OCI-LY3 (cell line): ENCODE measurements at regions not wholly inside any gene's neighbourhood (a gene's known extent, or its start where the extent isn't known, plus 50 kb on each side); places are given as distances from the start of the nearest gene placed in this dataset.

ENCODE experiments used
- H2AFZ ChIP-seq: fragments of 200-600, 300-600 bp; shearing (Covaris generic); 2 replicates; pipeline ENCODE4 v1.6.0; 2014; ENCODE audit warnings: antibody characterized with exemption, low read depth, low read length
- H3K27ac ChIP-seq: fragments of 200-600, 300-600 bp; sonication (generic); 2 replicates; pipeline ENCODE4 v1.5.1; 2014; ENCODE audit warnings: mild to moderate bottlenecking, low read length, moderate library complexity, mixed read lengths
- H3K27me3 ChIP-seq: fragments of 200-600, 300-600 bp; sonication (generic); 2 replicates; pipeline ENCODE4 v1.6.1; 2014; ENCODE audit warnings: low read depth, low read length, mixed read lengths
- H3K36me3 ChIP-seq: fragments of 200-600, 300-600 bp; sonication (generic); replicated peaks from 2 replicates; pipeline ENCODE3; 2014; ENCODE audit warnings: low read depth, low read length, mixed read lengths
- H3K4me1 ChIP-seq: fragments of 300-600, 200-600 bp; sonication (generic); 2 replicates; pipeline ENCODE4 v1.6.1; 2014; ENCODE audit warnings: low read length, mixed read lengths
- H3K4me2 ChIP-seq: fragments of 200-600, 300-600 bp; sonication (generic); 2 replicates; pipeline ENCODE4 v1.6.1; 2014; ENCODE audit warnings: low read length, mixed read lengths
- H3K4me3 ChIP-seq: fragments of 300-600, 200-600 bp; sonication (generic); 2 replicates; pipeline ENCODE4 v1.5.1; 2014; ENCODE audit warnings: antibody characterized with exemption, mild to moderate bottlenecking, low read length, moderate library complexity
- H3K79me2 ChIP-seq: fragments of 300-600, 200-600 bp; shearing (Covaris generic); 2 replicates; pipeline ENCODE4 v1.6.1; 2014; ENCODE audit warnings: mild to moderate bottlenecking, low read length, mixed read lengths
- H3K9ac ChIP-seq: fragments of 300-600, 200-600 bp; shearing (Covaris generic); 2 replicates; pipeline ENCODE4 v1.6.0; 2014; ENCODE audit warnings: mild to moderate bottlenecking, low read length, moderate library complexity
- H3K9me3 ChIP-seq: fragments of 200-600, 300-600 bp; shearing (Covaris generic); 2 replicates; pipeline ENCODE4 v1.6.1; 2014; ENCODE audit warnings: low read length, mixed read lengths; ENCODE audit not compliant: insufficient read depth
- H4K20me1 ChIP-seq: fragments of 200-600, 300-600 bp; sonication (generic); 2 replicates; pipeline ENCODE4 v1.6.1; 2016; ENCODE audit warnings: low read length, mixed read lengths; ENCODE audit not compliant: insufficient read depth
- EZH2phosphoT487 ChIP-seq: fragments of 200-600 bp; shearing (Covaris generic); IDR thresholded peaks from 2 replicates; pipeline ENCODE4 v1.6.1; 2018; ENCODE audit warnings: antibody characterized with exemption, mixed run types, low read depth
- TF ChIP-seq, protein P1 (sequence below): fragments of 200-600, 300-600 bp; sonication (generic); IDR thresholded peaks from 2 replicates; pipeline ENCODE4 v1.5.1; 2014; ENCODE audit warnings: antibody characterized with exemption, low read length, low read depth

DNA sequence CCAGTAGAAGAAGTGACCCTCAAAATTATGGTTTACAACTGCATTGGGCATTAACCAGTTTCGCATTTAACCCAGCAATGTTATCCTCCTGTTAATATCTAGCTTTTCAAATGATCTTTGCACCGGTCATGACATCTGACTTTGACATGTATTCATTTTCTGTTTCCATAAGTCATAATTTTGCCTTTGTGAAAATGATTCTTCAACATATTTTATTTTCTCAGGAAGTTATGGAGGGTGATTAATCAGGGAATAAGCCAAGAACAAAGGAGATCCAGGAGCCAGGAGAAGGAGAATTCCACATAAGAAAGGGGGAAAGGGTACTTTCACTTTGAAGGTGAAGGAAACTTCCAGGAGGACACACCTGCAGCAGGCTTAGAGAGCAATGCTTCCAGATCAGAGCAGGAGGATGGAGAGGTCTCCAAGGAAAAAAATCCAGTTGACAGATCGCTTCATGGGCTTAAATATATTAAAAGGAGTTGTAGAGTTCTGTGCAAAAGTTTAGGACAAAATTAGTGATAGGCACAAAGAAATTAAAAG, 92.1 kb upstream of the FAM3C start:
- Histone ChIP-seq H3K27ac (no peak overlapping the region), H3K9me3 (no peaks in the 10 kb centered on the region), H3K36me3 (no peaks in the 10 kb centered on the region), H3K4me2 (no peak overlapping the region), H3K4me1 (peaks cover 5% of the 10 kb centered on the region; the same call in 1 of the 2 replicates), H3K9ac (no peak overlapping the region), H3K79me2 (no peaks in the 10 kb centered on the region), H2AFZ (no peak overlapping the region), H3K27me3 (no peaks in the 10 kb centered on the region), H4K20me1 (no peaks in the 10 kb centered on the region), H3K4me3 (no peak overlapping the region)
- TF ChIP-seq, protein P1, sequence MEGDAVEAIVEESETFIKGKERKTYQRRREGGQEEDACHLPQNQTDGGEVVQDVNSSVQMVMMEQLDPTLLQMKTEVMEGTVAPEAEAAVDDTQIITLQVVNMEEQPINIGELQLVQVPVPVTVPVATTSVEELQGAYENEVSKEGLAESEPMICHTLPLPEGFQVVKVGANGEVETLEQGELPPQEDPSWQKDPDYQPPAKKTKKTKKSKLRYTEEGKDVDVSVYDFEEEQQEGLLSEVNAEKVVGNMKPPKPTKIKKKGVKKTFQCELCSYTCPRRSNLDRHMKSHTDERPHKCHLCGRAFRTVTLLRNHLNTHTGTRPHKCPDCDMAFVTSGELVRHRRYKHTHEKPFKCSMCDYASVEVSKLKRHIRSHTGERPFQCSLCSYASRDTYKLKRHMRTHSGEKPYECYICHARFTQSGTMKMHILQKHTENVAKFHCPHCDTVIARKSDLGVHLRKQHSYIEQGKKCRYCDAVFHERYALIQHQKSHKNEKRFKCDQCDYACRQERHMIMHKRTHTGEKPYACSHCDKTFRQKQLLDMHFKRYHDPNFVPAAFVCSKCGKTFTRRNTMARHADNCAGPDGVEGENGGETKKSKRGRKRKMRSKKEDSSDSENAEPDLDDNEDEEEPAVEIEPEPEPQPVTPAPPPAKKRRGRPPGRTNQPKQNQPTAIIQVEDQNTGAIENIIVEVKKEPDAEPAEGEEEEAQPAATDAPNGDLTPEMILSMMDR: no peak
- no peak for TF ChIP-seq EZH2phosphoT487

DNA sequence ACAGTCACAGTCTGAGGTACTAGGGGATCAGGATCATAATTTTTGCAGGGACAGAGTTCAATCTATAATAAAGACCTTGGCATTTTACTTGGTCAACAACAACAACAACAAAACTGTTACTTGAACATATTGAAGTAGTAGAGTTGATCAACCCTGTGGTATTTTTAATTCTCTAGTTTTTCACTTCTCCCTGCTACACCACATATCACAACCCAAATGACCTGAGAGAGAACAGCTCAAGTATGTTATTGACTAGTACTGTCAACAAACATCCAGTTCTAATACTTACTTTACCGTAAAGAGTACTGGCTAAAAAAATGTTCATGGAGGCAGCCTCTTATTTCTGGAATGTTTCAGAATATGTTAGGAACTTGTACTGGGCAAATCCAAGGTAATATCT, 90.5 kb upstream of the FAM3C start:
- Histone ChIP-seq H2AFZ (no peak overlapping the region), H3K4me1 (no peaks in the 10 kb centered on the region), H3K27me3 (no peaks in the 10 kb centered on the region), H3K9me3 (no peaks in the 10 kb centered on the region), H3K79me2 (no peaks in the 10 kb centered on the region), H3K4me2 (no peak overlapping the region), H4K20me1 (no peaks in the 10 kb centered on the region), H3K9ac (no peak overlapping the region), H3K36me3 (no peaks in the 10 kb centered on the region), H3K27ac (no peak overlapping the region), H3K4me3 (no peak overlapping the region)
- no peak for TF ChIP-seq EZH2phosphoT487
- TF ChIP-seq, protein P1: no peak

DNA sequence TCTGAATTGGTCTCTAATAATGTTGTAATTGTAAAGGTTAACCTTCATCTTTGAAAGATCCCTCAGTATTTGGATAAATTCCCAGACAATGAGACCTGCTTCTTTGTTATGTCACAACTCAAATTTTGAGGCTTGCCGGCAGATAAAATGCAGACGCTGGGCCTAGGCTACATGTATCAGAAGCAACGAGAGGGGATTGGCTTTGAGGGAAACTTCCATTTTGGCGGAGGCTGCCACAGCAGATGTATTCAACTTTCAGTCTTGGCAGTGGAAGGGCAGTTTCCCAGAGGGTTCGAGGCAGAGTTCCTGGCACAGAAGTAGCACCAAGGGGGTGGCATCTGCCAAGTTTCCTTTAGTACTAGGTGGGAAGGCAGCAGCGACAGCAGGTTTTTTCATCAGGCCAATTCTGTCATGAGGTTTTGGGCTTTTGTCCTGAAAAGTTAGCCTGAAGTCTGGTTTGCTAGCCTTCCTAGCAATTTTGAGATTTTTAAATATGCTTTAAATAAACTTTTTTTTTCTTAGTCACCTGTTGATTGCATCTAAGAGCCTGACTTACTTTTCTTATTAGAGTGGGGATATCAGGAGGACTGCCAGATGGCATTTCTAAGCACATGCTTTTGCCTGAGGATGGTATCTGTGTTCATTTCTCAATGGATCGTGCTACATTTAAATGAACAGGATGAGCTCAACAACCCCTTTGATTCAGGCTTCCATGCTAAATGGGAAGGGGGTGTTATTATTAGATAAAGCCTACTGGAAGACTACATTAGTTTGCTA, 89.5 kb upstream of the FAM3C start:
- Histone ChIP-seq H3K9ac (no peak overlapping the region), H3K79me2 (no peaks in the 10 kb centered on the region), H3K36me3 (no peaks in the 10 kb centered on the region), H4K20me1 (no peaks in the 10 kb centered on the region), H2AFZ (no peak overlapping the region), H3K4me2 (no peak overlapping the region), H3K27ac (no peak overlapping the region), H3K9me3 (no peaks in the 10 kb centered on the region), H3K27me3 (no peaks in the 10 kb centered on the region), H3K4me3 (no peak overlapping the region), H3K4me1 (peaks cover 4% of the 10 kb centered on the region)
- TF ChIP-seq, protein P1: no peak
- no peak for TF ChIP-seq EZH2phosphoT487

DNA sequence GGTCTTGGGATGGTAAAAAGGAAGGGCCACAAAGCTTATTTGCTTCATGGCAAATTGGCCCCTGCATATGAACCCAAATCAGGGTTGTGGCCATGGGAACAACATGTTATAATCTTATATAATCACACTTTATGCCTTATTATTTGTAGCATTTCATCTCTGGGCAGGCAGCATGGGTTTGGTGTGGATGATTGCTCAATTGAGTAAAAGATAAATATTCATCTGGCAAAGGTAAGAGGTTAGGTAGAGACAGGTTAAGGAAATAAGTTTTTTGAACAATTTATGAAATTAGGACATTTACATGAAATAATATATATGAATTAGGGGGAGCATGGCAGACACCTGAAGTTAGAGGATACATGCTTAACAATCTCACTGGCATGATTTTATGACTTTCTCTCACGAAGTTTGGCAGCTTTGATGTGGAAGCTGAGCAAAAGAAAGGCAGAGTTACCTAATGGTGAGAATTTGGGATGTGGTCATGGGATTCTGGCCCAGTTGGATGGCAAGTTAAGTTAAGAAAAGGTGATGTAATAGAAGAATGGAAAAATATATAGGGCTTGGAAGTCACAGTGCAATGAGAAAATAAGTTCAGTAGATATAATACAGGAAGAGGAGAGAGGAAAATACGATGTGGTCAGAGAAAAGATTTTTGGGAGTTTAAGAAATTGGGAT, 88.1 kb upstream of the FAM3C start:
- Histone ChIP-seq H3K9ac (no peak overlapping the region), H3K4me2 (no peak overlapping the region), H4K20me1 (no peaks in the 10 kb centered on the region), H3K79me2 (no peaks in the 10 kb centered on the region), H3K27me3 (no peaks in the 10 kb centered on the region), H2AFZ (no peak overlapping the region), H3K9me3 (no peaks in the 10 kb centered on the region), H3K4me1 (peaks cover 12% of the 10 kb centered on the region), H3K36me3 (no peaks in the 10 kb centered on the region), H3K4me3 (no peak overlapping the region), H3K27ac (no peak overlapping the region)
- TF ChIP-seq, protein P1: no peak
- TF ChIP-seq EZH2phosphoT487: no peak
